ENCODE measurements at regions not wholly inside any gene's neighbourhood (a gene's known extent, or its start where the extent isn't known, plus 50 kb on each side); places are given as distances from the start of the nearest gene placed in this dataset.

DNA sequence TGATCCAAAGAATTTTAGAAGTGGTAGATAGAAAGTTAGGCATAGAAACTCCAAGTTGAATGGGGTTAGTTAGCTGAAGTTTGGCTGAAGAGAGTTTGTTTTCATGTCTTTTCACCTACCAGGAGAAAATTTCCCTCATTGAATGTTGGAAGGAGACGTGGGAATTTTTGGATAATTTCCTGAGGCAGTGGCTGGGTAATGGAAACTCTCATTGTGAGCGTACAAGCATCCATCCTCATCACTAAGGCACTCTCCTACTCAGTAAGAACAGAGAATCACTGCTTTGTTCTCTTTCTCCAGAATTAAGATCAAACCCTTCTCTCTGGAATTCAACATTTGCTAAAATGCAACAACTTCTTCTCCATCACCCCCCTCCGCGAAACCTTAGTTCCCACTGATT, 179.7 kb downstream of the PALM2AKAP2 start:
- TF ChIP-seq EZH2 (IDR thresholded peaks at IDR 0.05), result no peak
- TF ChIP-seq, protein P1, sequence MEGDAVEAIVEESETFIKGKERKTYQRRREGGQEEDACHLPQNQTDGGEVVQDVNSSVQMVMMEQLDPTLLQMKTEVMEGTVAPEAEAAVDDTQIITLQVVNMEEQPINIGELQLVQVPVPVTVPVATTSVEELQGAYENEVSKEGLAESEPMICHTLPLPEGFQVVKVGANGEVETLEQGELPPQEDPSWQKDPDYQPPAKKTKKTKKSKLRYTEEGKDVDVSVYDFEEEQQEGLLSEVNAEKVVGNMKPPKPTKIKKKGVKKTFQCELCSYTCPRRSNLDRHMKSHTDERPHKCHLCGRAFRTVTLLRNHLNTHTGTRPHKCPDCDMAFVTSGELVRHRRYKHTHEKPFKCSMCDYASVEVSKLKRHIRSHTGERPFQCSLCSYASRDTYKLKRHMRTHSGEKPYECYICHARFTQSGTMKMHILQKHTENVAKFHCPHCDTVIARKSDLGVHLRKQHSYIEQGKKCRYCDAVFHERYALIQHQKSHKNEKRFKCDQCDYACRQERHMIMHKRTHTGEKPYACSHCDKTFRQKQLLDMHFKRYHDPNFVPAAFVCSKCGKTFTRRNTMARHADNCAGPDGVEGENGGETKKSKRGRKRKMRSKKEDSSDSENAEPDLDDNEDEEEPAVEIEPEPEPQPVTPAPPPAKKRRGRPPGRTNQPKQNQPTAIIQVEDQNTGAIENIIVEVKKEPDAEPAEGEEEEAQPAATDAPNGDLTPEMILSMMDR (IDR thresholded peaks at IDR 0.05), result no peak
